ENCODE measurements at regions not wholly inside any gene's neighbourhood (a gene's known extent, or its start where the extent isn't known, plus 50 kb on each side); places are given as distances from the start of the nearest gene placed in this dataset.

- TF ChIP-seq CTCF (IDR thresholded peaks at IDR 0.05) (no peak), POLR2A (IDR thresholded peaks at IDR 0.05) (no peak), POLR2AphosphoS5 (IDR thresholded peaks at IDR 0.05) (no peak), EP300 (IDR thresholded peaks at IDR 0.05) (no peak)
Measured at GRCh38 chr11:110870816-110871522, 158.7 kb upstream of the ARHGAP20 start.

All from suprapubic skin (tissue), 4 donors.